ENCODE measurements at regions not wholly inside any gene's neighbourhood (a gene's known extent, or its start where the extent isn't known, plus 50 kb on each side); places are given as distances from the start of the nearest gene placed in this dataset.
A peak's percentile ranks its signal among the peaks of the same experiment; 100 is the strongest.

DNA sequence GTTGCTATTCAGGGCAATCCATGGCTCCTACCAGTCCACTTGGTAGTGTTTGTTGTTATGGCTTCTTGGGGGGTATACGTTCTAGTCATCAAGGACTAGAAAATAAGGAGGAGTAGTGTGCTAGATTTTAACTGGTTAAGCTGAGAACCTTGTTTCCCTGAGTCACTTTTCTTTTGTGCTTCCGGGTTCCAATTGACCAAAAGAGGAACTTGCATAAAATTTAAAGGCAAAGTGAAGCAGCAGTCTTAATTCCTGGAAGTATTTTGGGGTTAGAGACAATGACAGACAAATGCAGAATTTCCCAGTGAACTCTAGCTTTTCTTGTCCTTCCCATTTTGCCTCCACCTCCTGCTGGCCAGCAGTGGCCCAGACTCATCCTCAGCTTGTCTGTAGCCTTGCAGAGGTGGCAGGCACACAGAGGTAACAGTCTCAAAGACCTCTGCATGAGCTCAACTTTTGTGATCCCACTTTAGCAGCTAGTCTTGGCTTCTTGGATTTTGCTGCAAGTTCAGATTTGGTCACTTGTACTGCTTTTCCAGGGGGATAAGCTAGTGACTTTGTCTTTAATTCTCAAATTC, 1105.8 kb upstream of the NXPH2 start:
- Histone ChIP-seq H3K27ac (ENCODE audit: low read depth, low read length) (no peak overlapping the region), H3K4me3 (ENCODE audit: low read length) (no peak overlapping the region), H3K27me3 (ENCODE audit: insufficient read depth, low read length) (no peaks in the 10 kb centered on the region), H3K9ac (ENCODE audit: low read depth, low read length) (no peak overlapping the region), H3K9me3 (ENCODE audit: insufficient read depth, low read depth, low read length) (peaks cover 7% of the 10 kb centered on the region), H3K36me3 (ENCODE audit: insufficient read depth, low read length) (no peaks in the 10 kb centered on the region), H3K4me1 (ENCODE audit: insufficient read depth, low read length) (0 out of 2 replicates have a peak, but pooled peaks cover 2% of the 10 kb centered on the region)
- WGBS: 93% methylated on average over 2 of the region's 2 CpGs

DNA sequence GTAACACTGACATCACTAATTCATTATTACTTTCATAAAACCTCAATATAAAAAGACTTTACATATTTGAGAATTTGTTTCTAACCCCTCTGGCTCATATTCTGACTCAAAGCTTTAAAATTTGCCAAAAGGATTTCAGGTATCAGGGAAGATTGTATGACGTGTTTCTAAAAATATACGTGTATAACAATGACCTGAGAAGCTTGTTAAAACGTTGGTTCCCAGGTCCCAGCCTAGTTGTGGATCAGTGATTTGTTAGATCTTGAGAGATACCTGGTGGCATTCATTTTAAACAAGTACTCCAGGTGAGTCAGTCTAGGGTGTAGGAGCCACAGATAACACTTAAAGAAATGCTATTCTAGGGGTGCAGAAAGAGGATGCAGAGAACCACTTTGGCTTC, 1096.8 kb upstream of the NXPH2 start:
- Histone ChIP-seq H3K9me3 (ENCODE audit: insufficient read depth, low read depth, low read length) (no peaks in the 10 kb centered on the region), H3K4me3 (ENCODE audit: low read length) (no peak overlapping the region), H3K4me1 (ENCODE audit: insufficient read depth, low read length) (no peaks in the 10 kb centered on the region), H3K9ac (ENCODE audit: low read depth, low read length) (no peak overlapping the region), H3K27ac (ENCODE audit: low read depth, low read length) (no peak overlapping the region), H3K36me3 (ENCODE audit: insufficient read depth, low read length) (no peaks in the 10 kb centered on the region), H3K27me3 (ENCODE audit: insufficient read depth, low read length) (no peaks in the 10 kb centered on the region)
- WGBS: 86% methylated on average over 3 of the region's 3 CpGs

DNA sequence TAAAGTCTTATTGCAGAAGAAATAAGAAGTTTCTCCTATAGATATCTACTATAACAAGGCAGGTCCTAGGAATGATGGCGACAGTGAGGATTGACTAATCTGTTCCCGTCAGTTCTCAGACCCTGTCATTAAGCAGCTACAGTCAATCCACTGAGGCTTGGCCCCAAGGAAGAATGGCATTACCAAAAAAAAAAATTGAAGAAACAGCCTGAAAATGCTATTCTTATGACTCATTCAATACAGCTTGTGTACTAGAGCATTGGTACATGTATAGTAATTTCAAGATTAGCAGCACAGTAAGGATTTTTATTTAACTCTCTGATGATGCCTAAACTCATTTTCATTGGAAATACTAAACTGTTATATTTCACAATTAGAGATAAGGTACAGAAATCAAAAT, 1096.1 kb upstream of the NXPH2 start:
- H3K27ac ChIP-seq (ENCODE audit: low read depth, low read length): no peak overlapping the region
- 100% methylated on average over 2 of the region's 2 CpGs for WGBS
- H3K36me3 ChIP-seq (ENCODE audit: insufficient read depth, low read length): no peaks in the 10 kb centered on the region
- H3K9ac ChIP-seq (ENCODE audit: low read depth, low read length): no peak overlapping the region
- H3K9me3 ChIP-seq (ENCODE audit: insufficient read depth, low read depth, low read length): no peaks in the 10 kb centered on the region
- H3K4me1 ChIP-seq (ENCODE audit: insufficient read depth, low read length): no peaks in the 10 kb centered on the region
- no peaks in the 10 kb centered on the region for H3K27me3 ChIP-seq (ENCODE audit: insufficient read depth, low read length)
- H3K4me3 ChIP-seq (ENCODE audit: low read length): no peak overlapping the region

DNA sequence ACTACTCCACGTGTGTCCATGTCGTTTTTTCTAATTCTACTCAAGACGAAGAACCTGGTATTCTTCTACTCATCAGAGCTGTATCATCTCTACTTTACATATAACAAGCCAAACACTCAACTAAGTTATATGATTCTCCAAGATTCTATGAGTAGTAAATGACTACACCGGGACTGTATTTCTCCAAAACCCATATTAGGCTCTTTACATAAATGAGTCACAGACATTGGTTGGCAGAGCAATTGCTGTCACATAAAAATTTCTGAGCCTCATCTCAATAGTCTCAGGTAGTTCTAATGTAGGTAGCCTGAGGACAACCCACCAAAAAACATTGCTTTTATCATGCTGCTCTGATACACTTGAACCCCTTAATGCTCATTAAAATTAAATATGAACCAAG, 1092.3 kb upstream of the NXPH2 start:
- Histone ChIP-seq H3K9ac (ENCODE audit: low read depth, low read length) (no peak overlapping the region), H3K4me3 (ENCODE audit: low read length) (no peak overlapping the region), H3K27me3 (ENCODE audit: insufficient read depth, low read length) (no peaks in the 10 kb centered on the region), H3K9me3 (ENCODE audit: insufficient read depth, low read depth, low read length) (no peaks in the 10 kb centered on the region), H3K36me3 (ENCODE audit: insufficient read depth, low read length) (no peaks in the 10 kb centered on the region), H3K27ac (ENCODE audit: low read depth, low read length) (no peak overlapping the region), H3K4me1 (ENCODE audit: insufficient read depth, low read length) (peaks cover 5% of the 10 kb centered on the region; the same call in 1 of the 2 replicates)
- 97% methylated on average over 4 of the region's 4 CpGs for WGBS

DNA sequence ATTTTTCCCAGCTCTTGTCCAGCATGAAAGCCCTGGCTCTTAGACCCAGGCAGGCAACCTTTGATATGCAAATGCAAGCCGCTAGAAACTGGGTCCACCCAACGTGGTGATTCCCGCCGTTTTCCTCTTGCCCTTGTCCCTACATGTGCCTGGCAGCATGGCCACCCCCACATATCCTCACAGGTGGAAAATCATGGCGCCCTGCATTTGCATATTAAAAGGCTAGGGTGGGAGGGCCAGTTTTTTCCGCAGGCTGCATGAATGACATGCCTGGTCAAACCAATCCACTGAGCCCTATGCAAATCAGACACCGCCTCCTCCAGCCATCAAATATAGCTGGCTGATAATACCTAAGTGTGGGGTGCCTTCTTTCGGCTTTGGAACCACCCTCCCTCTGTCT, 1091.8 kb upstream of the NXPH2 start:
- WGBS: 91% methylated on average over 8 of the region's 8 CpGs
- Histone ChIP-seq H3K9ac (ENCODE audit: low read depth, low read length) (no peak overlapping the region), H3K27me3 (ENCODE audit: insufficient read depth, low read length) (no peaks in the 10 kb centered on the region), H3K27ac (ENCODE audit: low read depth, low read length) (no peak overlapping the region), H3K9me3 (ENCODE audit: insufficient read depth, low read depth, low read length) (no peaks in the 10 kb centered on the region), H3K4me1 (ENCODE audit: insufficient read depth, low read length) (peaks cover 5% of the 10 kb centered on the region; the same call in 1 of the 2 replicates), H3K36me3 (ENCODE audit: insufficient read depth, low read length) (no peaks in the 10 kb centered on the region), H3K4me3 (ENCODE audit: low read length) (no peak overlapping the region)

DNA sequence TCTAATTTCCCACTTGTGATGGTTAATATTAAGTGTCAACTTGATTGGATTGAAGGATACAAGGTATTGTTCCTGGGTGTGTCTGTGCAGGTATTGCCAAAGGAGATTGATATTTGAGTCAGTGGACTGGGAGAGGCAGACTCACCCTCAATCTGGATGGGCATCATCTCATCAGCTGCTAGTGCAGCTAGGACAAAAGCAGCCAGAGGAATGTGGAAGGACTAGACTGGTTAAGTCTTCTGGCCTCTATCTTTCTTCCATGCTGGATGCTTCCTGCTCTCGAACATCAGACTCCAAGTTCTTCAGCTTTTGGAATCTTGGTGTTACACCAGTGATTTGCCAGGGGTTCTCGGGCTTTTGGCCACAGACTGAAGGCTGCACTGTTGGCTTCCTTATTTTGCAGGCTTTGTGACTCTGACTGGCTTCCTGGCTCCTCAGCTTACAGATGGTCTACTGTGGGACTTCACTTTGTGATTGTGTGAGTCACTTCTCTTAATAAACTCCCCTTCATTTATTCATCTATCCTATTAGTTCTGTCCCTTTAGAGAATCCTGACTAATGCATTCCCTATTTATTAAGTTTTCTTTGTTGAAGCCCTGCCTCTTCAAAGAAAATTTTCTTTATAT, 1087.5 kb upstream of the NXPH2 start:
- Histone ChIP-seq H3K27me3 (ENCODE audit: insufficient read depth, low read length) (no peaks in the 10 kb centered on the region), H3K27ac (ENCODE audit: low read depth, low read length) (no peak overlapping the region), H3K9me3 (ENCODE audit: insufficient read depth, low read depth, low read length) (no peaks in the 10 kb centered on the region), H3K4me3 (ENCODE audit: low read length) (no peak overlapping the region), H3K36me3 (ENCODE audit: insufficient read depth, low read length) (no peaks in the 10 kb centered on the region), H3K9ac (ENCODE audit: low read depth, low read length) (no peak overlapping the region), H3K4me1 (ENCODE audit: insufficient read depth, low read length) (peaks cover 5% of the 10 kb centered on the region; the same call in 1 of the 2 replicates)
- 94% methylated on average over 2 of the region's 2 CpGs for WGBS

DNA sequence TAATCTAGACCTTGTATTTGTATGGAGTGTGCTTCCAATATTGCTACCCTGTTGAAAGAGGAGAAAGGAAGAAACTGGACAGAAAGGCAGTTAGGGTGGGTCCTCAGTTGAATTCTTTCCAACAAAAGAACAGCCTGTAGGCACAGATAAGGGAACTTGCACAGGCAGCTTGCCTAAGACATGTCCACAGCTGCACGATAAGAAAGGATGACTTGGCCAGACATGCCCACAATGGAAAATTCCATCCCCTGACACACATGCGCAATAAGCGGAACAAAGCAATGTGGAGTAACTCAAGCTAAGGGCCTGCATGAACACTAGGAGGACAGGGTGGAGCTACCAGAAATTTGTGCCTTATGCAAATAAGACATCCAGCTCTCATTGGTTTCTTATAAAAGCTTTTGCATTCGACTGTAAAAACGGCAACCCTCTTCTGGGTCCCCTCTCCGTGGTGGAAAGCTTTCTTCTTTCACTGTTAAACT, 1084.7 kb upstream of the NXPH2 start:
- whole genome bisulfite sequencing: 81% methylated on average over 6 of the region's 6 CpGs
- no peaks in the 10 kb centered on the region for H3K9me3 ChIP-seq (ENCODE audit: insufficient read depth, low read depth, low read length)
- H3K27ac ChIP-seq (ENCODE audit: low read depth, low read length): no peak overlapping the region
- H3K4me3 ChIP-seq (ENCODE audit: low read length): no peak overlapping the region
- no peak overlapping the region for H3K9ac ChIP-seq (ENCODE audit: low read depth, low read length)
- H3K36me3 ChIP-seq (ENCODE audit: insufficient read depth, low read length): no peaks in the 10 kb centered on the region
- H3K4me1 ChIP-seq (ENCODE audit: insufficient read depth, low read length): peaks cover 5% of the 10 kb centered on the region; the same call in 1 of the 2 replicates
- H3K27me3 ChIP-seq (ENCODE audit: insufficient read depth, low read length): no peaks in the 10 kb centered on the region

DNA sequence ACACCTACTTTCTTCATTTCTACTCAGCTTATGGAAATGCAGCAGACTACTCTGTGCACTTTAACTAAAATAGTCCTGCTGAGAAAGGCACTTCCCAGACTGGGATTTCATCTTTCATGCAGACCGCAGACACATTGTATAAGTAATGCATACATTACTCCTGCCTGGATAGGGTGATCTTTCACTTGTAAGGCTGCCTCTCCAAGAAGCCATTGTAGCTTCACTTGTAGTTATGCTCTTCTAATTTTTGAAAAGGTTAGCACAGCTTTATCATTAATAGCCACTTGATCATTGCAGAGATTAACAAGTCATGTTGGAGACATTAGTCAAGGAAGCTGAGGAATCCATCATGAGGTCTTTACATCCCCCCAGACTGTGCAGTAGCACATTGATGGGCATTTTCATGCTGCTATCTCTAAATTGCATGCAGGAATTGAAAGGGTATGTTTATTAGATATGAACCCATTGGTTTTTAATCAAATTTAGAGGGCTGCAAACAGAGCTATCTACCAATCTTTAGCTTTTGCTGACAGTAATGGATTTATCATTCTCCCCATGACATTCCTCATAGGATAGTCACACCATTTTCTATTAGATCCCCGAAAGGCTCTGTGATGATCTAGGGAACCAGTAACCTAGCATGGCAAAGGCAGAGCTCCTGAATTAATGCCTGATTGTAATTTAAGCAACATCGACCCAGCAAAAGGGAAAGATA, 1074.7 kb upstream of the NXPH2 start:
- Histone ChIP-seq H3K36me3 (ENCODE audit: insufficient read depth, low read length) (no peaks in the 10 kb centered on the region), H3K27me3 (ENCODE audit: insufficient read depth, low read length) (no peaks in the 10 kb centered on the region), H3K9ac (ENCODE audit: low read depth, low read length) (no peak overlapping the region), H3K4me1 (ENCODE audit: insufficient read depth, low read length) (no peaks in the 10 kb centered on the region), H3K9me3 (ENCODE audit: insufficient read depth, low read depth, low read length) (no peaks in the 10 kb centered on the region), H3K4me3 (ENCODE audit: low read length) (no peak overlapping the region), H3K27ac (ENCODE audit: low read depth, low read length) (no peak overlapping the region)
- WGBS: 99% methylated on average over 3 of the region's 3 CpGs

DNA sequence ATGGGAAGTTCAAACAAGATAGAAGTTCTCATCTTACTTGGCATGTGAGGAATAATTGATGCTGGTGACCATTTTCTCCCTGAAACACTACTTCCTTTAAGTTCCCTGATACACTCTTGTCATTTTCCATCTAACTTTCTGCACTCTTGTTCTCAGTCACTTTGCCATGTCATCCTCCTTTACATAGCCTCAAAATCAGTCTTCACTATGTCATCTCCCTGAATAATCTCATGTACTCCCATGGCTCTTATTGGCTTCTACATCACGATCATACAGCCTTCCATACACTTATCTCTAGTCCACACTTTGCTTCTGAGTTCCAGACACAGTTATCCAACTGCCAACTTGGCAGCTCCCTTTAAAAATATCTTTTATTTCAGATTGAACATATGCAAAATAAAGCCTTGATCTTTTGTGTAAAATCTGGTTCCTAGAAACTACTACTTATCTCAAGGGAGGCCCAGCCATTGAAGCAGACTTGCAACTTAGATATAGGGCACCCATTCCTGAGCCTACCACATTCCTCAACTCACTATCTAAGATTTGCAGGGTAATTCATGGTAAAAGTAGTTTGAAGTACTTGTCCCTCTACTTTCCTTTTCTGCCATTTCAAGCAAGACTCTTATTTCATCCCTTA, 1070.2 kb upstream of the NXPH2 start:
- WGBS: 90% methylated on average over 1 of the region's 1 CpG
- Histone ChIP-seq H3K4me3 (ENCODE audit: low read length) (no peak overlapping the region), H3K9me3 (ENCODE audit: insufficient read depth, low read depth, low read length) (no peaks in the 10 kb centered on the region), H3K36me3 (ENCODE audit: insufficient read depth, low read length) (no peaks in the 10 kb centered on the region), H3K9ac (ENCODE audit: low read depth, low read length) (no peak overlapping the region), H3K27ac (ENCODE audit: low read depth, low read length) (no peak overlapping the region), H3K4me1 (ENCODE audit: insufficient read depth, low read length) (no peaks in the 10 kb centered on the region; the same call in 1 of the 2 replicates), H3K27me3 (ENCODE audit: insufficient read depth, low read length) (no peaks in the 10 kb centered on the region)

DNA sequence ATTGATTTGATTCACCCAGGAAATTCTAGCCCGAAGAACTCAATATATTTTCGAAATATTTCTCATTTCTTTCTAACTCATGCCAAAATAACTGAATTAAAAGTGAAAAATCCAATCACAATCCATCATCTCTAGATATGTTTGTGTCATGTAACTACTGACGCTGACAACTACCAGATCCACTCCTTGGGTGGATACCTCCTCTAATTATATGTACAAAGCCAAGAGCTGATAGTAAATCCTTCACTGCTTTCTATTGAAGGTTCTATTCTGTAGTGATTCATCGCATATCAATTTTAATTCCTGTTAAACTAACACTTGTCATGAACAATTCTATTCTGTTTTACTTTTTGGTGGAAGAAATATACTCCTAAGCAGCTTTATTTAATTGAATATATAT, 1056.6 kb upstream of the NXPH2 start:
- no peaks in the 10 kb centered on the region for H3K27me3 ChIP-seq (ENCODE audit: insufficient read depth, low read length)
- H3K9me3 ChIP-seq (ENCODE audit: insufficient read depth, low read depth, low read length): 0 out of 2 replicates have a peak, but pooled peaks cover 8% of the 10 kb centered on the region
- H3K9ac ChIP-seq (ENCODE audit: low read depth, low read length): no peak overlapping the region
- peaks cover 15% of the 10 kb centered on the region for H3K4me1 ChIP-seq (ENCODE audit: insufficient read depth, low read length)
- WGBS: 98% methylated on average over 3 of the region's 4 CpGs
- no peak overlapping the region for H3K27ac ChIP-seq (ENCODE audit: low read depth, low read length)
- H3K4me3 ChIP-seq (ENCODE audit: low read length): no peak overlapping the region
- no peaks in the 10 kb centered on the region for H3K36me3 ChIP-seq (ENCODE audit: insufficient read depth, low read length)

DNA sequence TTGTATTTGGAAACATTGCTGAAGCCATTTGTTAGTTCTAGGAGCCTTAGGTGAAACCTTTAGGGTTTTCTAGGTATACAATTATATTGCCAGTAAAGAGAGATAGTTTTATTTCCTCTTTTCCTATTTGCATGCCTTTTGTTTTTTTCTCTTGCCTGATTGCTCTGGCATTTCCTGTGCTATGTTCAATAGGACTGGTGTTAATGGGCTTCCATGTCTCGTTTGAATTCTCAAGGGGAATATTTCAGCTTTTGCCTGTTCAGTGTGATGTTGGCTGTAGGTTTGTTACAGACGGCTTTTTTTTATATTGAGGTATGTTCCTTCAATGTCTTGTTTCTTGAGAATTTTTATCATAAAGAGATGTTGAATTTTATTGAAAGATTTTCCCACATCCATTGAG, 1054.9 kb upstream of the NXPH2 start:
- Histone ChIP-seq H3K36me3 (ENCODE audit: insufficient read depth, low read length) (no peaks in the 10 kb centered on the region), H3K27me3 (ENCODE audit: insufficient read depth, low read length) (no peaks in the 10 kb centered on the region), H3K27ac (ENCODE audit: low read depth, low read length) (peak overlapping the region; percentile 32; the same call in 1 of the 2 replicates), H3K4me1 (ENCODE audit: insufficient read depth, low read length) (peaks cover 15% of the 10 kb centered on the region), H3K4me3 (ENCODE audit: low read length) (no peak overlapping the region), H3K9me3 (ENCODE audit: insufficient read depth, low read depth, low read length) (no peaks in the 10 kb centered on the region), H3K9ac (ENCODE audit: low read depth, low read length) (no peak overlapping the region)
- WGBS: 54% methylated on average over 2 of the region's 2 CpGs

Data from HUES64 (cell line).